ENCODE measurements at regions not wholly inside any gene's neighbourhood (a gene's known extent, or its start where the extent isn't known, plus 50 kb on each side); places are given as distances from the start of the nearest gene placed in this dataset.

DNA sequence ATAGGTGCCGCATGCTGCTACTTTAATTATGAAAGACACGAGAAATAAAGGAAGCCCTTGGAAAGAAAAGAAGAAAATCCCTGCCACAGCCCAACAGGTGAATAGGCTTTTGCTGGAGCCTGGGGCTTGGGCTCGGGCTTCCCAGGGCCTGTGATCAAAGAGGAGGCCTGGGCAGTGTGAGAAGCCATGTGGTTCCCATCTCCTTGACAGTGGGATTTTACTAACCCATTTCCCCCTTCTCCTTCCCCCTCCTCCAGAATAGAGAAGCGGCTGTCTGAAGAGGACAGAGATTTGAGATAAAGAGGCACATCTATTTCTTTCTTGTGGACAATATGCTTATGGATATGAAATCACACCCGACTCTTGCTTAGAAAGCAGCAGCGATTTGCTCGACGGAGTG is 369.1 kb downstream of the MCTP2 start:
- DNase-seq = no peak
- in situ Hi-C loops (cut with HindIII; ENCODE audit: low pct_ligation_motif_present, low pct_unique_long_range_greater_than_20kb, low sequenced_read_pairs) = no loop called here

DNA sequence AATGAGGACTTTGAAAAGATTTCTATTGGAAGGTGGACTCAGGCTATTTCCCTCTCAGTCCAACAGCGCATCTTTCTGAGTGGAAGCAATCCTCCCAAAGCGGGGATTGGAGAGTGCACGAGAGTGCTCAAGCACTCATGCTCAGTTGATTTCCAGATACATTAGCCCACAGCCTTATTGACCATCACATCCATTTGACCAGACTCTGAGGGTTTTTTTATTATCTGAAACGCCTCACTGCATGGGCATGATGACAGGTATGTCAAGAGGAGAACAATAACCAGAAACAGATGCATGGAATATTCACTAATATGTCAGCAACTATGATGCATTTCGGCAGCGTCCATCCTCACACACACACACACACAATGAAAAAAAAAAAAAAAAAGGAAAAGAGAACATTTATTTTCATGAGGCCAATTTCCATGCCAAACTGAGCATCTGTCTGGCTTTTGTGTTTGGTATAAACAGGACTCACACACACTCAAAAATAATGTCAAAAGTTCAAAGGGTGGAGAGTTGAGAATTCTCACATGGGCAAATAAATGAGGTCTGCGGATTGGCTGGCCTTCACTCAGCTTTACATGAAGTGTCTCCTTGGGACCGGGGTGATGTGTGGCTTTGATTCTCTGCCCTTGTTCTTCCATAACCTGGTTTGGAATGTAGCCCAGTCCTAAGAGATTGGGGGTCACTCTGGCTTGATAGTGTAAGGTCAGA is 371.6 kb downstream of the MCTP2 start:
- no peak for DNase-seq

DNA sequence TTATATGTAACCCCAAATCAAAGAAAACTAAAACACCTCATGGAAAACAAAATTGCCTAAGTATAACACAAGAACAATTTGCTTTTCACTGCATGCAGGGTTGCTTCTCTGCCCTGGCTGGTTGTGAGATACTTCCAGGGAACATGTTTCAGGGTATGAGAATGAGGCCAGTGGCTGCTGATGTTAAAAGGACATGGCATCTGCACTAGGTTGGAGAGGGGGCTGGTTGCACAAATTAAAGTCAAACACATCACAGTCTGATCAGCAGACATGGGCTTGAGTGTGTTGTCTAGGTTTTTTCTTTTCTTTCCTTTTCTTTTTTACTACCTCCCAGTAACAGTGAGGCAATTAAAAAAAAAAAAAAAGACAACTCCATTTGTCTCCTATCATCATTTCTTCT is 374.9 kb downstream of the MCTP2 start:
- in situ Hi-C loops (cut with HindIII; ENCODE audit: low pct_ligation_motif_present, low pct_unique_long_range_greater_than_20kb, low sequenced_read_pairs) = no loop called here

More for the DNA sequence above, 371.6 kb downstream of the MCTP2 start:
- in situ Hi-C loops (cut with HindIII; ENCODE audit: low pct_ligation_motif_present, low pct_unique_long_range_greater_than_20kb, low sequenced_read_pairs) = no loop called here

GRCh38 chr15:94607176-94607654 is 375.9 kb downstream of the MCTP2 start:
- in situ Hi-C loops (cut with HindIII; ENCODE audit: low pct_ligation_motif_present, low pct_unique_long_range_greater_than_20kb, low sequenced_read_pairs) = no loop called here
- DNase-seq = no peak

More for the DNA sequence above, 374.9 kb downstream of the MCTP2 start:
- no peak for DNase-seq

- no peak for DNase-seq
- in situ Hi-C loops (cut with HindIII; ENCODE audit: low pct_ligation_motif_present, low pct_unique_long_range_greater_than_20kb, low sequenced_read_pairs) = no loop called here
Observed at GRCh38 chr15:94610069-94610468, 378.7 kb downstream of the MCTP2 start.

DNA sequence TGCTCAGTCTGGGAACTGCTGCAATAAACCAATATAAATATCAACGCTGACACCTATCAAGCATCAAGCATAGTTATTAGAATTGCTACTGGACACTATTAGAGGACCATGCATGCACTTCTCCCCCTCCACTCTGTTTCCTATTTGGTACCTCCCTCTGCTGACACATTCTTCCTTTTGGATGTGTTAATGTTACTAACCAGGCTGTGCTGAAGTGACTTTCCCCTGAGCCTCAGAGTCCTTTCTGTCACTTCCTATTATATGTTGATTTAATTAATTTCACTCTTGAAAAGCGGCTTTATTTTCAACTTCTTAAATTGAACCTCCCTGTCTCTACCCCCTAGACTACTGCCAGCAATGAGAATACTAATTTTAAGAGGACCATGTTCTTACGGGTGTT is 379.1 kb downstream of the MCTP2 start:
- in situ Hi-C loops (cut with HindIII; ENCODE audit: low pct_ligation_motif_present, low pct_unique_long_range_greater_than_20kb, low sequenced_read_pairs) = no loop called here
- no peak for DNase-seq

DNA sequence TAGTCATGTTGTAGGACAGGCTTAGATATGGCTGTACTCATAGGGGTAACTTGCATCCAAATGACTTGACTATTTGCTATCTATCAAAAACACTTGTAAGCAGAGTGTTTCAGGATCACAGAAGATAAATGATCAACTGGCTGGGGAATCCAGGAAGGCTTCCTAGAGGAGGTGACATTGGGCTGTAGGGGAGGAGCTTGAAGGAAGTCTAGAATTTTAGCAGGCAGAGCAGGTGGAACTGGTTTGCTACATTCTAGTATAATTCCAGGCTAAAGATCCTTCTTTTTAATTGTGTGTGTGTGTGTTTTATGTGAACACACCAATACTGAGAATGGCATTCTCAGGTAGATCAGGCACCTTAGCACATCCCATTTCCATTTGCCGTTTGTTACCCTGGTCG is 380.3 kb downstream of the MCTP2 start:
- no peak for DNase-seq
- in situ Hi-C loops (cut with HindIII; ENCODE audit: low pct_ligation_motif_present, low pct_unique_long_range_greater_than_20kb, low sequenced_read_pairs) = no loop called here

DNA sequence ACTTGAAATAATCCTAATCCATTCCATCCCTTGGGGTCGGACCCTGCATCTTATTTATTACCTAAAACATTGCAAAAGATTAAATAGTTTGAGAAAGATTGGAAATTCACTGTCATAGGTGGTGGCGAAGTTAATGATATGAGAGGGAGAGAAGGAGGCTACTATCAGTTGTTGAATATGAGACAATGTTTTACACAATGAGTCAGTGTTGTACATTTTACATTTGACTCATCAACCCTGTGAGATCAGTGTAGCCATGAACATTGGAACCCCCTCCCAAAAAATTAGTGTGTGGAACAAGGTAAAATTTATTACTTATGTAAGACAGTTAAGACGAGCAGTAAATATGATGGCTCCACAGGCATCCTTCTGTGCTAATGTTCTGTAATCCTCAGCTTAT is 384.3 kb downstream of the MCTP2 start:
- no peak for DNase-seq
- in situ Hi-C loops (cut with HindIII; ENCODE audit: low pct_ligation_motif_present, low pct_unique_long_range_greater_than_20kb, low sequenced_read_pairs) = no loop called here

- in situ Hi-C loops (cut with HindIII; ENCODE audit: low pct_ligation_motif_present, low pct_unique_long_range_greater_than_20kb, low sequenced_read_pairs) = no loop called here
Observed at GRCh38 chr15:94620632-94621031, 389.3 kb downstream of the MCTP2 start.

DNA sequence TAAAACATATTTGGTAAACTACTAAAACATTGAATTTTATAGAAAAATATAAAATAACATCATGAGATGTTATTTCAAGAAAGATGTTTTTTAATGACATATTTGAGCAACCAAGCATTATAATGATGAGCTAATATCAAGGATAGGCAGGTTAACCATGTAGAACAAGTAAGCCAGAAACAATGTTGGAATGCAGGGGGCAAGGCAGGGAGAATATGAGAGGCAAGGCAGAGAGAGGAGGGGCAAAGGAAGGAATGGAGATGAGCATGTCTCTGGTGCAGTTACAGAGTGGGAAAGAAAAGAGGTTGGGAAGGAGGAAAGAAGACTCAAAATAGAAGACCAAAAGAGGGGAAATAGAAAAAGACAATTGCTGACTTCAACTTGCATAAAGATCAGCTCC is 390.4 kb downstream of the MCTP2 start:
- in situ Hi-C loops (cut with HindIII; ENCODE audit: low pct_ligation_motif_present, low pct_unique_long_range_greater_than_20kb, low sequenced_read_pairs) = no loop called here

More at GRCh38 chr15:94620632-94621031, 389.3 kb downstream of the MCTP2 start:
- DNase-seq = no peak

GRCh38 chr15:94626949-94627348 is 395.6 kb downstream of the MCTP2 start:
- in situ Hi-C loops (cut with HindIII; ENCODE audit: low pct_ligation_motif_present, low pct_unique_long_range_greater_than_20kb, low sequenced_read_pairs) = no loop called here
- DNase-seq = no peak

More for the DNA sequence above, 390.4 kb downstream of the MCTP2 start:
- DNase-seq = no peak

DNA sequence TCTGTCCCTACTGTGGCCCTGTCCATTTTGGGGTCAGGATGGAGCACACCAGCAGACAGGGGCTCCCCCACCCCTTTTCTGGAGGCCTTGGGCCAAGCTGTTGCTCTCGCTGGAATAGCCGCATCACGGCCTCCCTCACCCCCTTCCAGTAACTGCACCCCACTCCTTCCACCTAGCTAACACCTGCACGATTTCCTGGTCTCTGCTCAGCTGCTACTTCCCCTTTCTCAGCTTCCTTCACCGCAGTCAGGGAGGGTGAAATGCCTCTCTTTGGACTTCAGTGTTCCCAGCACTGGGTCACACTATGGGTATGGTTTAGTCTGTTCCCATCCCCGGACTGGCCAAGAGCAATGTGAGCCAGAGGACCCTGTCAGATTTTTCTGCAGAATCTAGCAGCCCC is 400.2 kb downstream of the MCTP2 start:
- DNase-seq = no peak
- in situ Hi-C loops (cut with HindIII; ENCODE audit: low pct_ligation_motif_present, low pct_unique_long_range_greater_than_20kb, low sequenced_read_pairs) = no loop called here

GRCh38 chr15:94638183-94638582 is 406.8 kb downstream of the MCTP2 start:
- in situ Hi-C loops (cut with HindIII; ENCODE audit: low pct_ligation_motif_present, low pct_unique_long_range_greater_than_20kb, low sequenced_read_pairs) = no loop called here
- no peak for DNase-seq

GRCh38 chr15:94639701-94640100 is 408.3 kb downstream of the MCTP2 start:
- no peak for DNase-seq
- in situ Hi-C loops (cut with HindIII; ENCODE audit: low pct_ligation_motif_present, low pct_unique_long_range_greater_than_20kb, low sequenced_read_pairs) = no loop called here

- in situ Hi-C loops (cut with HindIII; ENCODE audit: low pct_ligation_motif_present, low pct_unique_long_range_greater_than_20kb, low sequenced_read_pairs) = no loop called here
- no peak for DNase-seq
Observed at GRCh38 chr15:94644433-94644832, 413.1 kb downstream of the MCTP2 start.

DNA sequence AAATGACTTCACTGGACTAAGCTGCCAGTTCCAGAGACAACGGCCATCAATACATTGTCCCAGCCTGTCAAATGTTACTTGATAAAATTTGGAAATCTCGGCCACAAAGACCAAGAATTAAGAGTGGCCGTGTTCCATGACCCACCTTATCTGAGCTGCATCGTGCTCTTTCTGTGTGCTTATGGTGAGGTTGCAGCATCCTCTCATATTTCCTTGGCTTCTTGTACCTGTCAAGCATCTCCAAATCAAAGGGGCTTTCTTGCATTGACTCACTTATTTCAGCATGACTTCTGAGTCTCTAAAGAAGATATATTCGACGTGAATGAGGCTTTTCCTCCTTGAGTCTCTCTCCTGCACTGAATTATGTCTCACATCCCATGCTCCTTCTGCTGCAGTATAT is 421.7 kb downstream of the MCTP2 start:
- in situ Hi-C loops (cut with HindIII; ENCODE audit: low pct_ligation_motif_present, low pct_unique_long_range_greater_than_20kb, low sequenced_read_pairs) = no loop called here
- no peak for DNase-seq

DNA sequence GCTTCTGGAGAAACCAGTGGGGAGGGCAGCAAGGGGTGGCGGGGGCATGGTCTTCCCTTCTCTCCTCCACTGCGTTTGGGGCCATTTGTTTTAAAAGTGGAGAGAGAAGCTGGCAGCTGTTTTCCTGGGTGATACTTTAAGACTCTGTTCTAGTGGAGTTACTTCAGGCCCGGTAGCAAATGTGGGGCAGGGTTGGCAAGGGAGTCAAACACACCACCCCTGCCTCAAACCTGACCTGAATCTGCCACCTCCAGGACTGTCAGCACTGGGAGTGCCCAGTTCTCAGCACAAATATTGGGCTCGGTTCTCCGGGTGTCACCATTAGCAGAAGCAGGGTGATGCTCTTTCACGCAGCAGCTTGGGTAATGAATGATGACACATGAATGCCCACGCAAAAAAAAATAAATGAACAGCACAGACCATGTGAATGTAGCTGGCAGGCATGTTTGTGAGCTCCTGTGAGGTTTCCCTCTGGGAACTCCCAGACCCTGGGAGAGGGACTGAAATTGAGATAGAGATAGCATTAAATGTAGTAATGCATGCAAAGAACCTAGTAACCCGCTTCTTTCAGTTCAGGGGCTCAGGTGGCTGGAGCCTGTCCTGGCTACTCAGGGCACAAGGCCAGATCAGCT is 424.0 kb downstream of the MCTP2 start:
- DNase-seq = no peak
- in situ Hi-C loops (cut with HindIII; ENCODE audit: low pct_ligation_motif_present, low pct_unique_long_range_greater_than_20kb, low sequenced_read_pairs) = no loop called here

GRCh38 chr15:94665676-94666441 is 434.5 kb downstream of the MCTP2 start:
- no peak for DNase-seq
- in situ Hi-C loops (cut with HindIII; ENCODE audit: low pct_ligation_motif_present, low pct_unique_long_range_greater_than_20kb, low sequenced_read_pairs) = no loop called here

GRCh38 chr15:94666553-94666952 is 435.2 kb downstream of the MCTP2 start:
- in situ Hi-C loops (cut with HindIII; ENCODE audit: low pct_ligation_motif_present, low pct_unique_long_range_greater_than_20kb, low sequenced_read_pairs) = no loop called here
- DNase-seq = no peak

All from ACHN (cell line).